Endothelial cell (in vitro differentiated cells): ENCODE measurements at regions not wholly inside any gene's neighbourhood (a gene's known extent, or its start where the extent isn't known, plus 50 kb on each side); places are given as distances from the start of the nearest gene placed in this dataset.

Source experiments
- DNase-seq: peaks from one replicate; pipeline ENCODE4 v3.0.0; 2021; ENCODE audit warnings: low spot score
- H3K27ac Mint-ChIP-seq: one replicate; pipeline ENCODE4 v1.8.0; 2021; ENCODE audit warnings: mixed read lengths, inconsistent platforms; ENCODE audit not compliant: unreplicated experiment
- H3K27me3 Mint-ChIP-seq: one replicate; pipeline ENCODE4 v1.8.0; 2021; ENCODE audit warnings: mild to moderate bottlenecking, moderate library complexity, mixed read lengths, inconsistent platforms; ENCODE audit not compliant: unreplicated experiment
- H3K36me3 Mint-ChIP-seq: one replicate; pipeline ENCODE4 v1.8.0; 2021; ENCODE audit warnings: mild to moderate bottlenecking, low read depth, mixed read lengths, inconsistent platforms; ENCODE audit not compliant: unreplicated experiment
- H3K4me1 Mint-ChIP-seq: one replicate; pipeline ENCODE4 v1.8.0; 2021; ENCODE audit warnings: mild to moderate bottlenecking, mixed read lengths, inconsistent platforms; ENCODE audit not compliant: unreplicated experiment
- H3K4me3 Mint-ChIP-seq: one replicate; pipeline ENCODE4 v1.8.0; 2021; ENCODE audit warnings: mild to moderate bottlenecking, mixed read lengths, inconsistent platforms; ENCODE audit not compliant: unreplicated experiment
- H3K9me3 Mint-ChIP-seq: one replicate; pipeline ENCODE4 v1.8.0; 2021; ENCODE audit warnings: mixed read lengths, inconsistent platforms; ENCODE audit not compliant: unreplicated experiment
- TF ChIP-seq, protein P1 (sequence below): fragments of 200-600 bp; sonication (generic); IDR thresholded peaks from one replicate; pipeline ENCODE4 v1.5.0; 2021; ENCODE audit warnings: antibody characterized with exemption; ENCODE audit not compliant: unreplicated experiment

DNA sequence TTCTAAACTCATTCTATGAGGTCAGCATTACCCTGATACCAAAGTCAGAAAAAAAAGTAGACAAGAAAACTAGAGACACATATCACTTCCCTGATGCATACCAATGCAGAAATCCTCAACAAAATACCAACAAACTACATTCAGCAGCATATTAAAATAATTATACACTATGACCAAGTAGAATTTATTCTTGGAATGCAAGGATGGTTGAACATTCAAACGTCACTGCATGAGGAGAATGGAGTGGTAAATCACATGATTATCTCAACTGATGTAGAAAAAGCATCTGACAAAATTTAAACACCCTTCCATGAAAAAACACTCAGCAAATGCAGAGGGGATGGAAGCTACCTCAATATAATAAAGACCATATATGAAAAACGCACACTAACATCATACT, 155.0 kb upstream of the KCNJ18 start:
- Mint-ChIP-seq H3K4me1 (no peaks in the 10 kb centered on the region), H3K36me3 (peaks cover 8% of the 10 kb centered on the region), H3K9me3 (no peaks in the 10 kb centered on the region), H3K27ac (no peak overlapping the region), H3K27me3 (peaks cover 2% of the 10 kb centered on the region), H3K4me3 (no peak overlapping the region)
- DNase-seq = no peak
- TF ChIP-seq, protein P1, sequence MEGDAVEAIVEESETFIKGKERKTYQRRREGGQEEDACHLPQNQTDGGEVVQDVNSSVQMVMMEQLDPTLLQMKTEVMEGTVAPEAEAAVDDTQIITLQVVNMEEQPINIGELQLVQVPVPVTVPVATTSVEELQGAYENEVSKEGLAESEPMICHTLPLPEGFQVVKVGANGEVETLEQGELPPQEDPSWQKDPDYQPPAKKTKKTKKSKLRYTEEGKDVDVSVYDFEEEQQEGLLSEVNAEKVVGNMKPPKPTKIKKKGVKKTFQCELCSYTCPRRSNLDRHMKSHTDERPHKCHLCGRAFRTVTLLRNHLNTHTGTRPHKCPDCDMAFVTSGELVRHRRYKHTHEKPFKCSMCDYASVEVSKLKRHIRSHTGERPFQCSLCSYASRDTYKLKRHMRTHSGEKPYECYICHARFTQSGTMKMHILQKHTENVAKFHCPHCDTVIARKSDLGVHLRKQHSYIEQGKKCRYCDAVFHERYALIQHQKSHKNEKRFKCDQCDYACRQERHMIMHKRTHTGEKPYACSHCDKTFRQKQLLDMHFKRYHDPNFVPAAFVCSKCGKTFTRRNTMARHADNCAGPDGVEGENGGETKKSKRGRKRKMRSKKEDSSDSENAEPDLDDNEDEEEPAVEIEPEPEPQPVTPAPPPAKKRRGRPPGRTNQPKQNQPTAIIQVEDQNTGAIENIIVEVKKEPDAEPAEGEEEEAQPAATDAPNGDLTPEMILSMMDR = no peak

DNA sequence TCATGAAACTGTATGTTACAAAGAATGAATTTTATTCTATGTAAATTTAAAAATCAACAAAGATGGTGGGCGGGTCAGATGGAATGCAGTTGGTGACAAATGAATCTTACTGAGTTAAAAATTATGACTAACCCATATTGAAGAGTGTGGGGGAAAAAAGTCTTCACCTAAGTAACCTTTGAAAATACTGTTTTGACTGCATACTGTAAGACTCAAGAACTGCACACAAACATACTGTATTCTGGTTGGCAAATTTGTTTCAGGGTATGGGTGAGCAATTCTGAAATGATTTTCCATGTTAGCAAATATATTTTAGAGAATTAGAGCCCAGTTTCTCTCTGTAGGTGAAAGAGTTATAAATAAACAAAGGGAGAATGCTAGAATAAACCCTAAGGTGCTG, 153.7 kb upstream of the KCNJ18 start:
- Mint-ChIP-seq H3K36me3 (peaks cover 12% of the 10 kb centered on the region), H3K27me3 (peaks cover 2% of the 10 kb centered on the region), H3K27ac (no peak overlapping the region), H3K4me1 (no peaks in the 10 kb centered on the region), H3K4me3 (no peak overlapping the region), H3K9me3 (no peaks in the 10 kb centered on the region)
- TF ChIP-seq, protein P1 = no peak
- no peak for DNase-seq

DNA sequence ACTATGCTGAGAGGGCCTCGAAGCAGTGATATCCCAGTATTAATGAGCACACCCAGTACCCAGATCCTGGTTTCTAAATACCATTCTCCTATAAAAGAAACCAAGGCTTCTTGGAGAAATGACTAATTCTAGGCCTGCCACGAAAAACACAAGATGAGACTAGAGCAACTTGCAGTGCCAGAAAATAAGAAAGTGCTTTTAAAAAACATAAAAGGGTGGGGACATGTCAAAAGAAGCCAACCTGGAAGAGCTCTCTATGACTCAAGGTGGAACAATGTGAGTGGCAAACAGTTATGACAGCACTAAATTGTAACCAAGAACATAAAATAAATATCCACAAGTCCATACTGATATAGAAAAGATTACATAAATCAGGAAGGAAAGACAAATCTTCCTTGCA, 153.2 kb upstream of the KCNJ18 start:
- Mint-ChIP-seq H3K4me1 (no peaks in the 10 kb centered on the region), H3K36me3 (peaks cover 12% of the 10 kb centered on the region), H3K4me3 (no peak overlapping the region), H3K27me3 (peaks cover 2% of the 10 kb centered on the region), H3K9me3 (no peaks in the 10 kb centered on the region), H3K27ac (no peak overlapping the region)
- TF ChIP-seq, protein P1 = no peak
- no peak for DNase-seq

DNA sequence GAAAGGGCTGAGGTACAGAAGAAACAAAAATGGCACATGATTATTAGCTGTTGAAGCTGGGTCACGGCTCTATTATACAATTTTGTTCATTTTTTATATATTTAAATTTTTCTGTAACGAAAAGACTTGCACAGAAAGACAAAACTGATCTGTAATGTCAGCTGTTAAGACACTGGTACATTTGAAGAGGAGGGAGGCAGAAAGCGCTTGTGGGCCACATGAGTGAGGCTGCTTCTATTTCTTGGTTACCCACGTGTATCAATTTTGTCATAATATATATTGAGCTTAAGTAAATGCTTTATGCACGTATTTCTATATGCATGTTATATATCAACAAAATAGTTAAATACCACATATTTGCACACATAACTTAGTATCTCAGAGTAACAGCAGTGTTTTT, 151.8 kb upstream of the KCNJ18 start:
- TF ChIP-seq, protein P1 = no peak
- no peak overlapping the region for H3K4me3 Mint-ChIP-seq
- H3K9me3 Mint-ChIP-seq = no peaks in the 10 kb centered on the region
- DNase-seq = no peak
- no peak overlapping the region for H3K27ac Mint-ChIP-seq
- H3K4me1 Mint-ChIP-seq = no peaks in the 10 kb centered on the region
- peaks cover 2% of the 10 kb centered on the region for H3K27me3 Mint-ChIP-seq
- peaks cover 5% of the 10 kb centered on the region for H3K36me3 Mint-ChIP-seq

DNA sequence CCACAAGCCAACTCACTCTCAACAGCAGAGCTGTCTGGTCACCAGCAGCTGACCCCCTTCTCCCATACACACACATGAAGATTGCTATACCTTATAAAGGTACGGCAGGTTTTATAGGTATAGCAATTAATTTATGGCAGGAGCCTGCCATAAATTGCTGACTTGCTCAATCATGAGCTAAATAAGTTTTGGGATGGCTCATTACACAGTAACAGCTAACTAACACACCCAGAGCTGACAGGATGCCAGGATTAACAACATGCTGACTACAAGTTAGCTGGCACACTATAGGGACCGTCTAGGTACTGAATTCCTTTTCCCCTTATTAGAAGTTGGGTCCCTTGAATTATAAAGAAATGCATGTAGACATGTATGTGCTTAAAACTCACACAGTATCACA, 150.3 kb upstream of the KCNJ18 start:
- Mint-ChIP-seq H3K4me3 (no peak overlapping the region), H3K9me3 (no peaks in the 10 kb centered on the region), H3K36me3 (peaks cover 5% of the 10 kb centered on the region), H3K4me1 (no peaks in the 10 kb centered on the region), H3K27me3 (peaks cover 2% of the 10 kb centered on the region), H3K27ac (no peak overlapping the region)
- no peak for DNase-seq
- TF ChIP-seq, protein P1 = no peak
